Stimulated activated effector memory CD8-positive, alpha-beta T cell treated with anti-CD3 and anti-CD28 coated beads, Interleukin-12 subunit alpha, Interleukin-12 subunit beta, amount 100 ng/mL, for 72 hours (primary cell): ENCODE measurements at regions not wholly inside any gene's neighbourhood (a gene's known extent, or its start where the extent isn't known, plus 50 kb on each side); places are given as distances from the start of the nearest gene placed in this dataset.
A peak's percentile ranks its signal among the peaks of the same experiment; 100 is the strongest.
"Not testable (repeated sequence)": the region's sequence is repeated elsewhere in the genome, so short reads cannot be mapped to it uniquely, and the experiment has no call there.

ENCODE experiments used
- ATAC-seq: fragments of 150-1000 bp; cut with Tn5 transposase; 2 replicates; pipeline ENCODE4 v1.10.0; 2021
- DNase-seq, 2 donors: peaks; one replicate each; pipeline ENCODE4 v3.0.0; 2021 to 2022; ENCODE audit warnings: low spot score in 2 of 2
- H3K27ac Mint-ChIP-seq: one replicate; pipeline ENCODE4 v1.8.0; 2022; ENCODE audit warnings: mild to moderate bottlenecking, mixed read lengths
- H3K36me3 Mint-ChIP-seq: one replicate; pipeline ENCODE4 v1.8.0; 2022; ENCODE audit warnings: mild to moderate bottlenecking, mixed read lengths
- H3K4me1 Mint-ChIP-seq: one replicate; pipeline ENCODE4 v1.8.0; 2022; ENCODE audit warnings: mixed read lengths
- H3K4me3 Mint-ChIP-seq: one replicate; pipeline ENCODE4 v1.8.0; 2022; ENCODE audit warnings: mild to moderate bottlenecking, mixed read lengths
- H3K9me3 Mint-ChIP-seq: one replicate; pipeline ENCODE4 v1.8.0; 2022; ENCODE audit warnings: mixed read lengths

DNA sequence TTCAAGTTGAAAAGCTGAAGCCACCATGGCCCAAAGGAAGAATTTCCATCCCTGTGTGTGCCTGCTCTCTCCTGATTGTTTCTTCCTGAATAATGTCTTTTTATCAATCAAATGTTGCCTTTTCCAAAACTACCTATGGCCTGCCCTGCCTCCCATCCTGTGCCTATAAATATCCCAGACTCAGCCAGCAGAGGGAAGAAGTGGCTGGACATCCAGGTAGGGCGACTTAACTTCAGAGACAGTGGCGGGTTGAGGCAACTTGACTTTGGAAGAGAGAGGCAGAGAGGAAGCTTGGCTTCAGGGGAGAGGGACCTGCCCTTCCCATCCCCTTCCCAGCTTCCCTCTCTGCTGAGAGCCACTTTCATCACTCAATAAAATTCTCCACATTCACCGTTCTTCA is 133.0 kb downstream of the LCA5 start:
- no peak for DNase-seq
- Mint-ChIP-seq H3K4me3 (no peak overlapping the region), H3K4me1 (no peaks in the 10 kb centered on the region), H3K36me3 (no peaks in the 10 kb centered on the region), H3K27ac (no peak overlapping the region), H3K9me3 (no peaks in the 10 kb centered on the region)
- peak; percentile 4 for ATAC-seq

GRCh38 chr6:79403563-79403962 is 133.7 kb downstream of the LCA5 start:
- no peaks in the 10 kb centered on the region for H3K36me3 Mint-ChIP-seq
- H3K4me1 Mint-ChIP-seq: no peaks in the 10 kb centered on the region
- H3K27ac Mint-ChIP-seq: no peak overlapping the region
- no peak for DNase-seq
- no peak for ATAC-seq
- no peaks in the 10 kb centered on the region for H3K9me3 Mint-ChIP-seq
- no peak overlapping the region for H3K4me3 Mint-ChIP-seq

GRCh38 chr6:79403086-79403485 is 134.1 kb downstream of the LCA5 start:
- Mint-ChIP-seq H3K27ac (no peak overlapping the region), H3K4me1 (no peaks in the 10 kb centered on the region), H3K4me3 (no peak overlapping the region), H3K36me3 (no peaks in the 10 kb centered on the region), H3K9me3 (no peaks in the 10 kb centered on the region)
- DNase-seq: no peak
- no peak for ATAC-seq

- H3K4me3 Mint-ChIP-seq: no peak overlapping the region
- ATAC-seq (no peak), DNase-seq (no peak)
- H3K9me3 Mint-ChIP-seq: no peaks in the 10 kb centered on the region
- H3K4me1 Mint-ChIP-seq: no peaks in the 10 kb centered on the region
- no peaks in the 10 kb centered on the region for H3K36me3 Mint-ChIP-seq
- H3K27ac Mint-ChIP-seq: no peak overlapping the region
Observed at GRCh38 chr6:79399499-79399898, 137.7 kb downstream of the LCA5 start.

DNA sequence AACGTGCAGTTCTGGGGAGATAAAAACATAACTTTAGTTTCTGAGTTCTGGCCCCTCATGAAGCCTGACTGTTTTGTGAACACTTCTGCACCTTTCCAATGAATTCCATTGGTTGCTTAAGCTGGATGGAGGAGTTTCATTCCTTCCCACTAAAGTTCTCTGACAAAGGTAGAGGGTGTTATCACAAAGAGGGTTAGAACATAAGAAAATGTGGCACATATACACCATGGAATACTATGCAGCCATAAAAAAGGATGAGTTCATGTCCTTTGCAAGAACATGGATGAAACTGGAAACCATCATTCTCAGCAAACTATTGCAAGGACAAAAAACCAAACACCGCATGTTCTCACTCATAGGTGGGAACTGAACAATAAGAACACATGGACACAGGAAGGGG is 138.6 kb downstream of the LCA5 start:
- H3K4me3 Mint-ChIP-seq, DNase-seq, H3K36me3 Mint-ChIP-seq, H3K9me3 Mint-ChIP-seq, H3K27ac Mint-ChIP-seq, ATAC-seq, H3K4me1 Mint-ChIP-seq: not testable (repeated sequence)

DNA sequence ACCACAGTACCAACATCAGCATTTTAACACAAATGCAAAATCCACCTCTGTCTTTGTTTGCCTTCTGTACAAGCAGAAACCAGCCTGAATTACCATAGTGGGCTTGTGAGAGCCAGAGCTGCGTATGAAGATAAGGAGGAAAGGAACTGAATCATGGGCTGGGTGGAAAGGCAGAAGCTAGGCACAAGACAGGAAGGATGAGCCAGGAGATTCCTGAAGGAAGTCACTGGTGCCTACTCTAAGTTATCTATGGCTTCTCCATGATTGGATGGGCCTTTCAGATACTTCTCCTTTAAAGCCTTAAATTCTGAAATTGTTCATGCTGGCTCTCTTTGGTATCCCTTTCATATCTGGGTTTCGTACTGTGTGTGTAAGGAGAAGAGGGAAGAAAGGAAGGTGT is 140.6 kb downstream of the LCA5 start:
- ATAC-seq: no peak
- no peaks in the 10 kb centered on the region for H3K4me1 Mint-ChIP-seq
- no peaks in the 10 kb centered on the region for H3K36me3 Mint-ChIP-seq
- H3K9me3 Mint-ChIP-seq: peaks cover 4% of the 10 kb centered on the region
- no peak overlapping the region for H3K4me3 Mint-ChIP-seq
- H3K27ac Mint-ChIP-seq: no peak overlapping the region
- no peak for DNase-seq

DNA sequence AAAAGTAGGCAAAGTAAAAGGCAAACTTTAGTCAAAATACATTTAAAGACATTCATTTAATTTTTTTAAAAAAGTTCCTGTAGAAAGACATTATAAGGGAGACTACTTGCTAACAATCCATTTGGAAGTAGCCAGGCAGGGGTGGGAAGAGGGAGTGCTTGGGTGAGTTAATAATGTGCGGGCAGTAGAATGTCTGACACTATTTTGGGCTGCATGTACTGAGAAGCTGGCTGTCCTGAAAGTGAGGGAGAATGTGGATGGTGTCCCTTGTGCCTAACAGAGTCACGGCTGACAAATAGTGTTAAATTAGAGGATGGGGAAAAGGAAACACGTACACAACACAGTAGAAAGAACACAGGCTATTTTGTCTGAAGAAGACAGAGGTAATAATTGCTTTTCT is 142.5 kb downstream of the LCA5 start:
- Mint-ChIP-seq H3K9me3 (peaks cover 4% of the 10 kb centered on the region), H3K27ac (no peak overlapping the region), H3K4me1 (no peaks in the 10 kb centered on the region), H3K4me3 (no peak overlapping the region), H3K36me3 (no peaks in the 10 kb centered on the region)
- DNase-seq (no peak), ATAC-seq (no peak)

GRCh38 chr6:79392094-79392493 is 145.1 kb downstream of the LCA5 start:
- Mint-ChIP-seq H3K9me3 (peaks cover 7% of the 10 kb centered on the region), H3K4me1 (no peaks in the 10 kb centered on the region), H3K4me3 (no peak overlapping the region), H3K27ac (no peak overlapping the region), H3K36me3 (no peaks in the 10 kb centered on the region)
- ATAC-seq: no peak
- DNase-seq: no peak

GRCh38 chr6:79391480-79391879 is 145.8 kb downstream of the LCA5 start:
- Mint-ChIP-seq H3K4me3 (no peak overlapping the region), H3K4me1 (no peaks in the 10 kb centered on the region), H3K9me3 (peaks cover 7% of the 10 kb centered on the region), H3K27ac (no peak overlapping the region), H3K36me3 (no peaks in the 10 kb centered on the region)
- ATAC-seq (no peak), DNase-seq (no peak)

- Mint-ChIP-seq H3K4me3 (no peak overlapping the region), H3K9me3 (peaks cover 3% of the 10 kb centered on the region), H3K27ac (no peak overlapping the region), H3K4me1 (no peaks in the 10 kb centered on the region), H3K36me3 (no peaks in the 10 kb centered on the region)
- DNase-seq (no peak), ATAC-seq (no peak)
Observed at GRCh38 chr6:79385893-79386292, 151.3 kb downstream of the LCA5 start.

- H3K4me3 Mint-ChIP-seq: no peak overlapping the region
- DNase-seq (no peak), ATAC-seq (no peak)
- peaks cover 3% of the 10 kb centered on the region for H3K9me3 Mint-ChIP-seq
- no peaks in the 10 kb centered on the region for H3K36me3 Mint-ChIP-seq
- H3K4me1 Mint-ChIP-seq: no peaks in the 10 kb centered on the region
- no peak overlapping the region for H3K27ac Mint-ChIP-seq
Observed at GRCh38 chr6:79385333-79385732, 150.9 kb upstream of the HMGN3 start.

DNA sequence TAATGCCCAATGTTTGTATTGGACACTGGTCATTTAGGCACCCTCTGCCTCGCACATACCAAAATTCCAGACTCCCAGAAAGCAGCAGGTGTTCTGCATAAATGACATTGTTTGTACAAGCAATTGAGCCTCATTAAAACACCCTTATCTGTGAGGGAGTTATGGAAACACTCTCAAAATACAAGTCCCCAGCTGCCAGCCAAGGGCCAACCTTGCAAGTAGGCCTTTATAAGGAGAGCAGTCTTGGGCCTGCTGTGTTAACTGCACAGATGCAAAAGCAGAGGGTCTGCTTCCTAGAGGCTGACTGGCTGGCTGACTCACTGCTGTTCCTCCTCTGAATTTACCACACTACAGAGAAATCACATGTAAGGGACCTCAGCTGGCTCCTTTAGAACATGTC is 150.4 kb upstream of the HMGN3 start:
- Mint-ChIP-seq H3K36me3 (no peaks in the 10 kb centered on the region), H3K9me3 (peaks cover 3% of the 10 kb centered on the region)

GRCh38 chr6:79378957-79379356 is 144.5 kb upstream of the HMGN3 start:
- Mint-ChIP-seq H3K9me3 (no peaks in the 10 kb centered on the region), H3K4me3 (no peak overlapping the region), H3K36me3 (no peaks in the 10 kb centered on the region), H3K4me1 (no peaks in the 10 kb centered on the region), H3K27ac (no peak overlapping the region)
- no peak for ATAC-seq
- DNase-seq: no peak

More for the DNA sequence above, 150.4 kb upstream of the HMGN3 start:
- Mint-ChIP-seq H3K4me1 (no peaks in the 10 kb centered on the region), H3K27ac (no peak overlapping the region), H3K4me3 (no peak overlapping the region)
- DNase-seq (no peak), ATAC-seq (no peak)

DNA sequence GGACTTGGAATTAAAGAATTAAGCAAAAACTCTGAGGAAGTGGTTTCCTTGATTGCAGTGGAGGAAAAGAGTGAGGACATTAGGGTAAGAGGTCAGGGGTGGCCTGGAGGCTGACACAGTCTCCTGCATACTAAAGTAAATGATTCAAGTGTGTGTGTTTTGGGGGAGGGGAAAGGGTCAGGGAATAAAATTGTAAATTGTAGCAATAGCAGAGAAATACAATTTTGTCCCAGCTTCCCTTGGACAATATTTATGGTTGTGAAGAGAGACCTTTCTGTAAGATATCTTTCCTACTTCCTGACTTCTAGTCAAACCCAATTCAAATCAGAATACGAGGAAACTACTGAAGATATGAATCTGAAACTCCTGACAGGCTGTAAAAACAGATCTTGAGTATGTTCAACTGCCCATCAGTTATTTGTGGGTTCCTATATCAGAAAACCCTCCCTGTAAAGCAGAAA is 143.4 kb upstream of the HMGN3 start:
- no peaks in the 10 kb centered on the region for H3K4me1 Mint-ChIP-seq
- no peak overlapping the region for H3K27ac Mint-ChIP-seq
- no peaks in the 10 kb centered on the region for H3K36me3 Mint-ChIP-seq
- H3K4me3 Mint-ChIP-seq: no peak overlapping the region
- DNase-seq (no peak), ATAC-seq (no peak)
- H3K9me3 Mint-ChIP-seq: no peaks in the 10 kb centered on the region

DNA sequence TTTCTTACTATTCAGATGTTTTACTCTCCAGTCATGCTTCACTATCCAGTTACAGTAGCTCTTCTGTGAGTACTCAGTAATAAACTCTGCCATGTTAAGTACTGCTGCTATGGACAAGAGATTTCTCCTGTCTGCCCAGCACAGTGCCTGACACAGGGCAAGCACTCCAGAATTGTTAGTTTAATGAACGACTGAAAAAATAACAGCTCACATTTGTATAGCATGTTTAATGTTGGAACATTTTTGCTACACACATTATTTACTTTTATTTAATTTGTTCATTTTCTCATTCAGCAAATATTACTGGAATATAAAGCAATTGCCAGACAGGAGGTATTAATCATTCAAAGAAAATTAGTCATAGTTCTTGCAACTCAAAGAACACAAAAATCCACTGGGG is 142.6 kb upstream of the HMGN3 start:
- no peaks in the 10 kb centered on the region for H3K9me3 Mint-ChIP-seq
- H3K4me1 Mint-ChIP-seq: no peaks in the 10 kb centered on the region
- H3K36me3 Mint-ChIP-seq: no peaks in the 10 kb centered on the region
- no peak overlapping the region for H3K4me3 Mint-ChIP-seq
- H3K27ac Mint-ChIP-seq: no peak overlapping the region
- no peak for ATAC-seq
- DNase-seq: no peak

GRCh38 chr6:79375635-79376337 is 141.3 kb upstream of the HMGN3 start:
- Mint-ChIP-seq H3K4me1 (no peaks in the 10 kb centered on the region), H3K9me3 (no peaks in the 10 kb centered on the region), H3K27ac (no peak overlapping the region), H3K36me3 (no peaks in the 10 kb centered on the region), H3K4me3 (no peak overlapping the region)
- ATAC-seq: no peak
- no peak for DNase-seq

- Mint-ChIP-seq H3K4me3 (no peak overlapping the region), H3K4me1 (no peaks in the 10 kb centered on the region), H3K36me3 (no peaks in the 10 kb centered on the region), H3K27ac (no peak overlapping the region), H3K9me3 (no peaks in the 10 kb centered on the region)
- DNase-seq: no peak
- no peak for ATAC-seq
Observed at GRCh38 chr6:79374308-79374707, 139.8 kb upstream of the HMGN3 start.
